ENCODE measurements at regions not wholly inside any gene's neighbourhood (a gene's known extent, or its start where the extent isn't known, plus 50 kb on each side); places are given as distances from the start of the nearest gene placed in this dataset.

GRCh38 chr6:54002116-54002515, 109.1 kb upstream of the MLIP start:
- DNase-seq, result no peak
- in situ Hi-C loops (cut with HindIII; ENCODE audit: low pct_ligation_motif_present, low pct_unique_long_range_greater_than_20kb, low sequenced_read_pairs), result no loop called here

- no peak for DNase-seq
- in situ Hi-C loops (cut with HindIII; ENCODE audit: low pct_ligation_motif_present, low pct_unique_long_range_greater_than_20kb, low sequenced_read_pairs), result no loop called here
Observed at GRCh38 chr6:54003316-54003715, 107.9 kb upstream of the MLIP start.

- DNase-seq, result no peak
- in situ Hi-C loops (cut with HindIII; ENCODE audit: low pct_ligation_motif_present, low pct_unique_long_range_greater_than_20kb, low sequenced_read_pairs), result no loop called here
Observed at GRCh38 chr6:54008589-54008988, 102.7 kb upstream of the MLIP start.

GRCh38 chr6:54009052-54009654, 102.1 kb upstream of the MLIP start:
- no peak for DNase-seq
- in situ Hi-C loops (cut with HindIII; ENCODE audit: low pct_ligation_motif_present, low pct_unique_long_range_greater_than_20kb, low sequenced_read_pairs), result no loop called here

GRCh38 chr6:54010340-54011276, 100.6 kb upstream of the MLIP start:
- in situ Hi-C loops (cut with HindIII; ENCODE audit: low pct_ligation_motif_present, low pct_unique_long_range_greater_than_20kb, low sequenced_read_pairs), result no loop called here
- peak; percentile 5 for DNase-seq

- no peak for DNase-seq
- in situ Hi-C loops (cut with HindIII; ENCODE audit: low pct_ligation_motif_present, low pct_unique_long_range_greater_than_20kb, low sequenced_read_pairs), result no loop called here
Observed at GRCh38 chr6:54011277-54011648, 100.0 kb upstream of the MLIP start.

- in situ Hi-C loops (cut with HindIII; ENCODE audit: low pct_ligation_motif_present, low pct_unique_long_range_greater_than_20kb, low sequenced_read_pairs), result no loop called here
- no peak for DNase-seq
Observed at GRCh38 chr6:54013966-54014365, 97.3 kb upstream of the MLIP start.

GRCh38 chr6:54014440-54014839, 96.8 kb upstream of the MLIP start:
- DNase-seq, result no peak
- in situ Hi-C loops (cut with HindIII; ENCODE audit: low pct_ligation_motif_present, low pct_unique_long_range_greater_than_20kb, low sequenced_read_pairs), result no loop called here

GRCh38 chr6:54017877-54018276, 93.4 kb upstream of the MLIP start:
- DNase-seq, result no peak
- in situ Hi-C loops (cut with HindIII; ENCODE audit: low pct_ligation_motif_present, low pct_unique_long_range_greater_than_20kb, low sequenced_read_pairs), result no loop called here

GRCh38 chr6:54018722-54019121, 92.5 kb upstream of the MLIP start:
- no peak for DNase-seq
- in situ Hi-C loops (cut with HindIII; ENCODE audit: low pct_ligation_motif_present, low pct_unique_long_range_greater_than_20kb, low sequenced_read_pairs), result no loop called here

- in situ Hi-C loops (cut with HindIII; ENCODE audit: low pct_ligation_motif_present, low pct_unique_long_range_greater_than_20kb, low sequenced_read_pairs), result no loop called here
- DNase-seq, result no peak
Observed at GRCh38 chr6:54019860-54020259, 91.4 kb upstream of the MLIP start.

- DNase-seq, result no peak
- in situ Hi-C loops (cut with HindIII; ENCODE audit: low pct_ligation_motif_present, low pct_unique_long_range_greater_than_20kb, low sequenced_read_pairs), result no loop called here
Observed at GRCh38 chr6:54020334-54020733, 90.9 kb upstream of the MLIP start.

- in situ Hi-C loops (cut with HindIII; ENCODE audit: low pct_ligation_motif_present, low pct_unique_long_range_greater_than_20kb, low sequenced_read_pairs), result no loop called here
Observed at GRCh38 chr6:54026652-54027400, 84.4 kb upstream of the MLIP start.

GRCh38 chr6:54028170-54028569, 83.1 kb upstream of the MLIP start:
- in situ Hi-C loops (cut with HindIII; ENCODE audit: low pct_ligation_motif_present, low pct_unique_long_range_greater_than_20kb, low sequenced_read_pairs), result no loop called here

More at GRCh38 chr6:54026652-54027400, 84.4 kb upstream of the MLIP start:
- no peak for DNase-seq

GRCh38 chr6:54029187-54029586, 82.1 kb upstream of the MLIP start:
- no peak for DNase-seq
- in situ Hi-C loops (cut with HindIII; ENCODE audit: low pct_ligation_motif_present, low pct_unique_long_range_greater_than_20kb, low sequenced_read_pairs), result no loop called here

More at GRCh38 chr6:54028170-54028569, 83.1 kb upstream of the MLIP start:
- no peak for DNase-seq

GRCh38 chr6:54031169-54031568, 80.1 kb upstream of the MLIP start:
- in situ Hi-C loops (cut with HindIII; ENCODE audit: low pct_ligation_motif_present, low pct_unique_long_range_greater_than_20kb, low sequenced_read_pairs), result no loop called here

GRCh38 chr6:54037277-54037779, 73.9 kb upstream of the MLIP start:
- DNase-seq, result no peak

More at GRCh38 chr6:54031169-54031568, 80.1 kb upstream of the MLIP start:
- DNase-seq, result no peak

GRCh38 chr6:54040545-54040944, 70.7 kb upstream of the MLIP start:
- no peak for DNase-seq
- in situ Hi-C loops (cut with HindIII; ENCODE audit: low pct_ligation_motif_present, low pct_unique_long_range_greater_than_20kb, low sequenced_read_pairs), result no loop called here

More at GRCh38 chr6:54037277-54037779, 73.9 kb upstream of the MLIP start:
- in situ Hi-C loops (cut with HindIII; ENCODE audit: low pct_ligation_motif_present, low pct_unique_long_range_greater_than_20kb, low sequenced_read_pairs), result no loop called here

GRCh38 chr6:54041239-54041638, 70.0 kb upstream of the MLIP start:
- DNase-seq, result no peak

More at GRCh38 chr6:54041239-54041638, 70.0 kb upstream of the MLIP start:
- in situ Hi-C loops (cut with HindIII; ENCODE audit: low pct_ligation_motif_present, low pct_unique_long_range_greater_than_20kb, low sequenced_read_pairs), result no loop called here
